WERI-Rb-1 (cell line): ENCODE measurements at regions not wholly inside any gene's neighbourhood (a gene's known extent, or its start where the extent isn't known, plus 50 kb on each side); places are given as distances from the start of the nearest gene placed in this dataset.

Source experiments
- DNase-seq: peaks from one replicate; pipeline ENCODE4 v3.0.0-alpha.2; 2020
- H3K27ac ChIP-seq: fragments of 250-450 bp; sonication (Bioruptor Pico); 2 replicates; pipeline ENCODE4 v1.5.1; 2020; ENCODE audit warnings: mild to moderate bottlenecking, moderate library complexity
- H3K27me3 ChIP-seq: fragments of 250-450 bp; sonication (Bioruptor Pico); 2 replicates; pipeline ENCODE4 v1.5.1; 2021; ENCODE audit warnings: mild to moderate bottlenecking, low read depth, moderate library complexity; ENCODE audit not compliant: insufficient read depth, severe bottlenecking
- H3K36me3 ChIP-seq: fragments of 250-450 bp; sonication (Bioruptor Pico); 2 replicates; pipeline ENCODE4 v1.5.1; 2020; ENCODE audit warnings: mild to moderate bottlenecking, moderate library complexity
- H3K4me3 ChIP-seq: 2 replicates; pipeline ENCODE4 v1.5.1; 2011; ENCODE audit warnings: low read depth, mild to moderate bottlenecking, control low read depth, low read length
- H3K9me3 ChIP-seq: fragments of 250-450 bp; sonication (Bioruptor Pico); 2 replicates; pipeline ENCODE4 v1.5.1; 2021; ENCODE audit warnings: mild to moderate bottlenecking, moderate library complexity; ENCODE audit not compliant: severe bottlenecking
- CTCF ChIP-seq: IDR thresholded peaks from 2 replicates; pipeline ENCODE4 v1.5.1; 2011; ENCODE audit warnings: low read depth, mild to moderate bottlenecking, control low read depth, inconsistent platforms, low read length

GRCh38 chr11:134731213-134731961, 319.3 kb upstream of the B3GAT1 start:
- Histone ChIP-seq H3K27ac (no peak overlapping the region), H3K4me3 (no peak overlapping the region), H3K9me3 (no peaks in the 10 kb centered on the region), H3K27me3 (peaks cover 20% of the 10 kb centered on the region), H3K36me3 (no peaks in the 10 kb centered on the region)
- TF ChIP-seq CTCF, result no peak
- DNase-seq, result no peak

GRCh38 chr11:134730561-134731212, 318.6 kb upstream of the B3GAT1 start:
- Histone ChIP-seq H3K36me3 (no peaks in the 10 kb centered on the region), H3K9me3 (no peaks in the 10 kb centered on the region), H3K27me3 (peaks cover 25% of the 10 kb centered on the region), H3K27ac (no peak overlapping the region), H3K4me3 (no peak overlapping the region)
- TF ChIP-seq CTCF, result no peak
- no peak for DNase-seq

GRCh38 chr11:134730101-134730500, 318.1 kb upstream of the B3GAT1 start:
- Histone ChIP-seq H3K9me3 (no peaks in the 10 kb centered on the region), H3K27ac (no peak overlapping the region), H3K36me3 (no peaks in the 10 kb centered on the region), H3K4me3 (no peak overlapping the region), H3K27me3 (peaks cover 31% of the 10 kb centered on the region)
- no peak for TF ChIP-seq CTCF
- no peak for DNase-seq

GRCh38 chr11:134728186-134728585, 316.1 kb upstream of the B3GAT1 start:
- no peak overlapping the region for H3K27ac ChIP-seq
- H3K9me3 ChIP-seq, result no peaks in the 10 kb centered on the region
- no peak for DNase-seq
- no peaks in the 10 kb centered on the region for H3K36me3 ChIP-seq
- no peak overlapping the region for H3K4me3 ChIP-seq
- no peak for TF ChIP-seq CTCF
- H3K27me3 ChIP-seq, result peaks cover 48% of the 10 kb centered on the region

- H3K36me3 ChIP-seq, result no peaks in the 10 kb centered on the region
- H3K27me3 ChIP-seq, result peaks cover 48% of the 10 kb centered on the region
- no peaks in the 10 kb centered on the region for H3K9me3 ChIP-seq
- TF ChIP-seq CTCF, result no peak
- no peak overlapping the region for H3K4me3 ChIP-seq
- DNase-seq, result peak; percentile 31
- no peak overlapping the region for H3K27ac ChIP-seq
These were observed 315.6 kb upstream of the B3GAT1 start for GRCh38 chr11:134727636-134728035.
